ENCODE measurements at regions not wholly inside any gene's neighbourhood (a gene's known extent, or its start where the extent isn't known, plus 50 kb on each side); places are given as distances from the start of the nearest gene placed in this dataset.

DNA sequence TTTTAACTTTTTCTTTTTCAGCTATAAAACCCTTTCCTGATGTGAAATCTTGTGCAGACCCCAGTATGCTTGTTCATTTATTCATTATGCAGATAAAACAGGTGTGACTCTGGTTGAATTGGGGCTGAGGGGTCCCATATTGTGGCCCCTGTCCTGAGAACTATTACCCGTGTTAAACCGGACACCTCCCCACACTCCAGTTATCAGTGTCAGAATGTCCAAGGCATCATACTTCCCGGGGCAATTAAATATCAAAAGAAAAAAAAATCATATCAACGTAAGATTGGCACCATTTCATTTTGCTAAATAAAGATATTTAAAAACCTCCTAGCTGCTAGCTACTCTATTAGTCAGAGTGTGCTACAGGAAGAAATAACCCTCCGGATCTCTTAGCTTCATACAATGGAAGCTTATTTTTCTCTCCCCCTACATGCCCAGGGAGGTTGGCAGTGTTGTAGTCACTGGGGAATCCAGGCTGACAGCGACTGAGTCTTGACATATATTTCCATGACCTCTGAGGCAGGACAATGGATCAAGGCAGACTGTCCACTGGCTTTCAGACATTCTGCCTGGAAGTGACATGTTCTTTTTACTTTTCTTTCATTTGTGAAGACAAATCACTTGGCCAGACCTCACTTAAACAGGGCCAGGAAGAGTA, 170.0 kb downstream of the SEC61B start:
- 45% methylated on average over 6 of the region's 6 CpGs for WGBS
- Histone ChIP-seq H3K9me3 (no peaks in the 10 kb centered on the region), H3K4me3 (no peak overlapping the region), H3K27ac (no peak overlapping the region), H3K4me1 (peaks cover 3% of the 10 kb centered on the region), H3K36me3 (no peaks in the 10 kb centered on the region), H3K27me3 (no peaks in the 10 kb centered on the region)
- DNase-seq (ENCODE audit: low spot score in 2 of 2) = no peak
- TF ChIP-seq POLR2A (IDR thresholded peaks at IDR 0.05) = no peak
- no peak for TF ChIP-seq POLR2AphosphoS5 (IDR thresholded peaks at IDR 0.05)
- TF ChIP-seq EP300 (IDR thresholded peaks at IDR 0.05) = no peak
- TF ChIP-seq, protein P1, sequence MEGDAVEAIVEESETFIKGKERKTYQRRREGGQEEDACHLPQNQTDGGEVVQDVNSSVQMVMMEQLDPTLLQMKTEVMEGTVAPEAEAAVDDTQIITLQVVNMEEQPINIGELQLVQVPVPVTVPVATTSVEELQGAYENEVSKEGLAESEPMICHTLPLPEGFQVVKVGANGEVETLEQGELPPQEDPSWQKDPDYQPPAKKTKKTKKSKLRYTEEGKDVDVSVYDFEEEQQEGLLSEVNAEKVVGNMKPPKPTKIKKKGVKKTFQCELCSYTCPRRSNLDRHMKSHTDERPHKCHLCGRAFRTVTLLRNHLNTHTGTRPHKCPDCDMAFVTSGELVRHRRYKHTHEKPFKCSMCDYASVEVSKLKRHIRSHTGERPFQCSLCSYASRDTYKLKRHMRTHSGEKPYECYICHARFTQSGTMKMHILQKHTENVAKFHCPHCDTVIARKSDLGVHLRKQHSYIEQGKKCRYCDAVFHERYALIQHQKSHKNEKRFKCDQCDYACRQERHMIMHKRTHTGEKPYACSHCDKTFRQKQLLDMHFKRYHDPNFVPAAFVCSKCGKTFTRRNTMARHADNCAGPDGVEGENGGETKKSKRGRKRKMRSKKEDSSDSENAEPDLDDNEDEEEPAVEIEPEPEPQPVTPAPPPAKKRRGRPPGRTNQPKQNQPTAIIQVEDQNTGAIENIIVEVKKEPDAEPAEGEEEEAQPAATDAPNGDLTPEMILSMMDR (IDR thresholded peaks at IDR 0.05) = no peak

DNA sequence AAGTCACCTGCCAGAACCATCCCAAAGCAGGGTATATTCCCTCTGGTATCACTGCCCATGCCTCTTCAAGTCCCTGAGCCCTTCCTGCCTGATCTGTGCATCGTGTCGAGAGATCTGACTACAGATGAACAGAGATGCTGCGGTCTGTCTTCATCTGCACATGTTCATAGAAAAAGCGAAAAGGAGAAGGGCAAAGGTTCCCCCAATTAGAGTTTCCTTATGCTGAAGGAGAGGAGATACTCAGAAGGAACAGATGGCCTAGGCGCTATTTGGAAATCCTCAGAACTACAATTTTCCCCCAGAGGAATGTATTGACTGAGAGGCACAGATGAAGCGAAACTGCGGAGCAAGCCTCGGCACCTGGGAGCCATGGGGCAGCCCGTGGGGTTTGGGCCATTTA, 170.9 kb downstream of the SEC61B start:
- no peaks in the 10 kb centered on the region for H3K27me3 ChIP-seq
- no peak for DNase-seq (ENCODE audit: low spot score in 2 of 2)

DNA sequence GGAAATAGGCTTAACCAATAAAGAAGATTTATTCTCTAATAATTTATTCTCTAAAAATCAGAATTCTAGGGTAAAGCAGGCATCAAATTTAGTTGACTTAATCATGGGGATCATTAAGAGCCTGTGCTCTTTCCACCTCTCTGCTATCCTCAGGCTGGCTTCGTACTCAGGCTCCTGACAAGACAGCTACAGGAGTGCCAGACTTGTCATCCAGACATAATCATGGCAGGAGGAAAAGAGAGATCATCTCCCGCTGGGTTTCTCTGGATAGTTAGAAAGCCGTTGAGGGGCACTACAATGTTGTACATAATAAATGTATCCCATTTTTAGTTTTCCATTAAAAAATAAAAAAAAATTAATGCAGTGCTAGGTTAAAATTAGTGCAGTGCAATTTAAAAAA, 171.9 kb downstream of the SEC61B start:
- H3K27me3 ChIP-seq = no peaks in the 10 kb centered on the region
- no peak overlapping the region for H3K27ac ChIP-seq
- TF ChIP-seq EP300 (IDR thresholded peaks at IDR 0.05) = no peak
- no peak for TF ChIP-seq POLR2A (IDR thresholded peaks at IDR 0.05)
- TF ChIP-seq, protein P1 (IDR thresholded peaks at IDR 0.05) = no peak
- DNase-seq (ENCODE audit: low spot score in 2 of 2) = no peak
- H3K4me1 ChIP-seq = peaks cover 2% of the 10 kb centered on the region
- no peak overlapping the region for H3K4me3 ChIP-seq
- H3K36me3 ChIP-seq = no peaks in the 10 kb centered on the region
- no peaks in the 10 kb centered on the region for H3K9me3 ChIP-seq
- 63% methylated on average over 3 of the region's 3 CpGs for WGBS

More for the DNA sequence above, 170.9 kb downstream of the SEC61B start:
- Histone ChIP-seq H3K36me3 (no peaks in the 10 kb centered on the region), H3K9me3 (no peaks in the 10 kb centered on the region), H3K27ac (no peak overlapping the region), H3K4me1 (peaks cover 3% of the 10 kb centered on the region), H3K4me3 (no peak overlapping the region)
- WGBS = 88% methylated on average over 9 of the region's 9 CpGs
- no peak for TF ChIP-seq POLR2AphosphoS5 (IDR thresholded peaks at IDR 0.05)
- TF ChIP-seq EP300 (IDR thresholded peaks at IDR 0.05) = no peak
- TF ChIP-seq, protein P1 (IDR thresholded peaks at IDR 0.05) = no peak
- no peak for TF ChIP-seq POLR2A (IDR thresholded peaks at IDR 0.05)

DNA sequence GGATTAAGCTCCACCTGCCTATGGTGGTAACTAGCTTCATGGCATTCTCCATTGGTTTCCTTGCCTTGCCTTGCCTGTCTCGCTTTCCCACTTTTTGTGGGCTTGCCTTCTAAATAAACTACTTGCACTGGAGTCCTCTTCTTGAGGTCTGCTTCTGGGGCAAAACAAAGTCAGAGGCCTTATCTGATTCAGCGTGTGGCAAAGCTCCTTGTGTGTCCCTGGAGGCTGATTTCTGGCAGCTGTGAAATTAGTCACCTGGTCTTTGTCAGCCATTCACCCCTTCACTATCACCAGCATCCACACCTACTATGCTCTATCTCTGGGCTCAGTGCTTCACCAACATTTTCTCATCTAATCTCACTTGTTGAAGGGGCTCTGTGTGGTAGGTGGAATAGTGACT, 176.2 kb downstream of the SEC61B start:
- no peak for TF ChIP-seq POLR2AphosphoS5 (IDR thresholded peaks at IDR 0.05)
- TF ChIP-seq, protein P1 (IDR thresholded peaks at IDR 0.05) = no peak
- no peak for TF ChIP-seq POLR2A (IDR thresholded peaks at IDR 0.05)
- no peak for TF ChIP-seq EP300 (IDR thresholded peaks at IDR 0.05)
- 86% methylated on average over 2 of the region's 2 CpGs for WGBS

DNA sequence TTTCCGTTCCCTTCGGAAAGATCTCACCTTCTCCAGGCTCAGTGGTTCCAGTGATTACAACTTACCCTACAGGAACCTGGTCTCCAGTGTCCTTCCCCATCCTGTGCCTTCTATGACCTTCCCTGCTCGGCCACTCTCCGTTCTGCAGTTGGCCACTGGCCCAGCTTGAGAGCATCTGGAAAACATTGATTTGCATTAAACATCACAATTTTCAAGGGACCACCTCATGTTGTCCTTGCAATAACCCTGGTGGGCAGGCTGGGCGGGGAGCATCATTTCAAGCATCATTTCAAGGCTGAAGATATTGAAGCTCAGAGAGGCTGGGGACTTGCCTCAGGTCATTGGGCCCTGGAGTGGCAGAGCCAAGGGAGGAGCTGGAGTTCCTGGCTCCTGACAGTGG, 177.4 kb downstream of the SEC61B start:
- no peaks in the 10 kb centered on the region for H3K36me3 ChIP-seq
- peaks cover 4% of the 10 kb centered on the region for H3K4me1 ChIP-seq
- no peaks in the 10 kb centered on the region for H3K27me3 ChIP-seq
- TF ChIP-seq POLR2AphosphoS5 (IDR thresholded peaks at IDR 0.05) (no peak), POLR2A (IDR thresholded peaks at IDR 0.05) (no peak), EP300 (IDR thresholded peaks at IDR 0.05) (no peak)
- WGBS = 85% methylated on average over 5 of the region's 5 CpGs
- no peaks in the 10 kb centered on the region for H3K9me3 ChIP-seq
- H3K27ac ChIP-seq = no peak overlapping the region
- no peak for DNase-seq (ENCODE audit: low spot score in 2 of 2)
- no peak overlapping the region for H3K4me3 ChIP-seq

More for the DNA sequence above, 176.2 kb downstream of the SEC61B start:
- Histone ChIP-seq H3K36me3 (no peaks in the 10 kb centered on the region), H3K27me3 (no peaks in the 10 kb centered on the region), H3K4me3 (no peak overlapping the region), H3K9me3 (no peaks in the 10 kb centered on the region), H3K27ac (no peak overlapping the region), H3K4me1 (no peaks in the 10 kb centered on the region)
- DNase-seq (ENCODE audit: low spot score in 2 of 2) = no peak
